Activated T-cell treated with anti-CD3 and anti-CD28 coated beads, Interleukin-2, amount 50 U/mL, for 4 hours (primary cell): ENCODE measurements at regions not wholly inside any gene's neighbourhood (a gene's known extent, or its start where the extent isn't known, plus 50 kb on each side); places are given as distances from the start of the nearest gene placed in this dataset.

Experiments
- ATAC-seq, 2 donors: fragments of 200-7000 bp; cut with Tn5 transposase; one replicate each; pipeline ENCODE4 v1.10.0; 2021
- DNase-seq: peaks from one replicate; pipeline ENCODE4 v3.0.0-alpha.2; 2020
- H3K27me3 Mint-ChIP-seq: one replicate; pipeline ENCODE4 v1.8.0; 2021; ENCODE audit warnings: low read depth, mixed read lengths
- H3K36me3 Mint-ChIP-seq: one replicate; pipeline ENCODE4 v1.8.0; 2022; ENCODE audit warnings: mixed read lengths; ENCODE audit not compliant: insufficient read depth
- H3K4me1 Mint-ChIP-seq: one replicate; pipeline ENCODE4 v1.8.0; 2021; ENCODE audit warnings: low read depth, mixed read lengths
- H3K4me3 Mint-ChIP-seq: one replicate; pipeline ENCODE4 v1.8.0; 2021; ENCODE audit warnings: mild to moderate bottlenecking, moderate library complexity, mixed read lengths
- H3K9me3 Mint-ChIP-seq: one replicate; pipeline ENCODE4 v1.8.0; 2021; ENCODE audit warnings: mixed read lengths

GRCh38 chr6:168962886-168963285 is 290.8 kb downstream of the THBS2 start:
- Mint-ChIP-seq H3K4me1 (no peaks in the 10 kb centered on the region), H3K36me3 (no peaks in the 10 kb centered on the region), H3K27me3 (peaks cover 11% of the 10 kb centered on the region), H3K9me3 (no peaks in the 10 kb centered on the region), H3K4me3 (no peak overlapping the region)
- ATAC-seq, result no peak
- DNase-seq, result no peak

DNA sequence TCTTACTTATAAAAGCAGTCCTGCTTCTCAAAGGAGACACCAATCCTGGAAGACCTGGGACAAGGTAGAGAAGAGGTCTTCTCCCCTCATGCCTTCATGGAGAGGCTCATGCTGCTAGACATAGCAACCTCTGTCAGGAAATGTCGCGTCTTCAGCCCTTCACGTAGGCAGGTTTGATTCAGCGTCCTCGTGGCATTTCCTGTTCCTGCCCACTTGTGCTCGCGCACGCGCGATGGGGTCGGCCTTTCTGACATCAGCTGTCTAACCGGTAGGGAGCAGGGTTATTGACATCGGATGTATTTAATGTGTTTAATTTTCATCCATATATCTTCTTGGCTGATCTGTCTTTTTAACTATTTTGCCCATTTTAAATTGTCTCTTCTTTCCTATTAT is 292.4 kb downstream of the THBS2 start:
- no peak for ATAC-seq
- H3K36me3 Mint-ChIP-seq, result no peaks in the 10 kb centered on the region
- DNase-seq, result no peak
- peaks cover 12% of the 10 kb centered on the region for H3K27me3 Mint-ChIP-seq
- H3K9me3 Mint-ChIP-seq, result no peaks in the 10 kb centered on the region
- no peaks in the 10 kb centered on the region for H3K4me1 Mint-ChIP-seq
- no peak overlapping the region for H3K4me3 Mint-ChIP-seq

GRCh38 chr6:168960551-168961263 is 292.9 kb downstream of the THBS2 start:
- Mint-ChIP-seq H3K4me3 (no peak overlapping the region), H3K36me3 (no peaks in the 10 kb centered on the region), H3K4me1 (no peaks in the 10 kb centered on the region), H3K9me3 (no peaks in the 10 kb centered on the region), H3K27me3 (peaks cover 12% of the 10 kb centered on the region)
- no peak for ATAC-seq
- DNase-seq, result no peak

DNA sequence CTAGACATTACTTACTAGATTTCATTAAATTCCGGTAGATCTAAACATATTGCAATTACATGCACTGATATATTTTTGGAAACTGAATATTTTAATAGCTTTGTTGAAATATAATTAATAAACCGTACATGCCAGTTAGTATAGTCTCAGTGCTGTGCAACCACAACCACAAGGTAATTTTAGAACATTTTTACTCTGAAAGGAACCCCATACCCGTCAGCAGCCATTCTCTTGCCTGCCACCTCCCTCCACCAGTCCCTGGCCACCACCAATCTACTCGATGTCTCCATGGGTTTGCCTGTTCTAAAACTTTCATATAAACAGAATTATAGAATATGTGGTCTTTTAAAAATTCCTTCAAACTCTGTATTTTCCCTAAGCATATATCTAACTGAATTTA is 293.9 kb downstream of the THBS2 start:
- no peaks in the 10 kb centered on the region for H3K4me1 Mint-ChIP-seq
- H3K36me3 Mint-ChIP-seq, result no peaks in the 10 kb centered on the region
- H3K27me3 Mint-ChIP-seq, result peaks cover 12% of the 10 kb centered on the region
- no peak overlapping the region for H3K4me3 Mint-ChIP-seq
- ATAC-seq, result no peak
- no peak for DNase-seq
- H3K9me3 Mint-ChIP-seq, result no peaks in the 10 kb centered on the region

DNA sequence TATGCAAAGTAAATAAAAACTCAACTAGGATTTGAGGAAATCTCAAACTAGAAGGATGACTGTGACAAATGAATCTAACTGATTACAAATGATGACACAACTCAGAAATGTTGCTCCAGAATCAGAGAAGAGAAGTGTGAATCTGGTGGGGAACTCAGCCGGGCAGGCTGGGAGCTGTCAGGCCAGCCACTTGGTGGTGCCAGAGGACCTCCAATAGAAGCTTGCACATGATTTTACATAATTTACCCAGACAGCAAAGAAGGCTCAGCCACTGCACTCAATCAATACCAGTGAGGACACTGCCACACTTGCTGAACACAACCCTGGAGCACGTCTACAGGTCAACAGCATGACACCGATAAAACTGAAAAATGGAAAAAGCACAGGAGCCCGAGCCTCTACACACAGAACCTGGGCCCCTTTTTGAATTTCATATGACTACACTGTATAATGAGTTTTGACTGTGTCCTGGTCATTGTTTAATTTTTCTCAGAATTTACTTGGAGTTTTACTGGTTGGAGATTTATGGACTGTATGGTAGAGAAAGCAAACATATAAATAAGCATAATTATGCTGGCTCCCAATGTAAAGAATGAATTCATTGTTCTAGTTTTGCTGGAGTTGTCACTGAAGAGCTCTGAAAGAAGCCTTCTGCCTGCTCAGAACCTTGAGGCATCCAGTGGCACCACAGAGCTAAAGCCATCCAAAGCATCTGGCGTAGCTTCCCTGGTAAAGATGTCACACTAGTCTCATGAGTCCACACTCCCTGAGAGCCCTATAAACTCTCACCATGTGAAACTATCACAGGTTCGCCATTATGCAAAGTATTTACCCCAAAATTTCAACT is 296.5 kb downstream of the THBS2 start:
- peaks cover 8% of the 10 kb centered on the region for H3K27me3 Mint-ChIP-seq
- H3K4me3 Mint-ChIP-seq, result no peak overlapping the region
- DNase-seq (peak; percentile 21), ATAC-seq (peak; percentile 48 to 52)
- no peaks in the 10 kb centered on the region for H3K4me1 Mint-ChIP-seq
- H3K36me3 Mint-ChIP-seq, result no peaks in the 10 kb centered on the region
- H3K9me3 Mint-ChIP-seq, result no peaks in the 10 kb centered on the region

- ATAC-seq (no peak), DNase-seq (no peak)
- Mint-ChIP-seq H3K27me3 (peaks cover 8% of the 10 kb centered on the region), H3K9me3 (no peaks in the 10 kb centered on the region), H3K36me3 (no peaks in the 10 kb centered on the region), H3K4me1 (no peaks in the 10 kb centered on the region), H3K4me3 (no peak overlapping the region)
These were observed 297.4 kb downstream of the THBS2 start for GRCh38 chr6:168956141-168956838.

- H3K4me1 Mint-ChIP-seq, result no peaks in the 10 kb centered on the region
- no peaks in the 10 kb centered on the region for H3K9me3 Mint-ChIP-seq
- no peak for DNase-seq
- no peak overlapping the region for H3K4me3 Mint-ChIP-seq
- H3K27me3 Mint-ChIP-seq, result peaks cover 7% of the 10 kb centered on the region
- no peaks in the 10 kb centered on the region for H3K36me3 Mint-ChIP-seq
- ATAC-seq, result no peak
These were observed 300.2 kb downstream of the THBS2 start for GRCh38 chr6:168953461-168953860.

- Mint-ChIP-seq H3K4me3 (no peak overlapping the region), H3K36me3 (no peaks in the 10 kb centered on the region), H3K4me1 (no peaks in the 10 kb centered on the region), H3K27me3 (peaks cover 5% of the 10 kb centered on the region), H3K9me3 (no peaks in the 10 kb centered on the region)
- DNase-seq (no peak), ATAC-seq (no peak)
These were observed 302.4 kb downstream of the THBS2 start for GRCh38 chr6:168951217-168951616.

GRCh38 chr6:168950858-168951214 is 302.8 kb downstream of the THBS2 start:
- peaks cover 6% of the 10 kb centered on the region for H3K27me3 Mint-ChIP-seq
- no peaks in the 10 kb centered on the region for H3K9me3 Mint-ChIP-seq
- H3K36me3 Mint-ChIP-seq, result no peaks in the 10 kb centered on the region
- no peak for DNase-seq
- no peaks in the 10 kb centered on the region for H3K4me1 Mint-ChIP-seq
- no peak for ATAC-seq
- H3K4me3 Mint-ChIP-seq, result no peak overlapping the region

DNA sequence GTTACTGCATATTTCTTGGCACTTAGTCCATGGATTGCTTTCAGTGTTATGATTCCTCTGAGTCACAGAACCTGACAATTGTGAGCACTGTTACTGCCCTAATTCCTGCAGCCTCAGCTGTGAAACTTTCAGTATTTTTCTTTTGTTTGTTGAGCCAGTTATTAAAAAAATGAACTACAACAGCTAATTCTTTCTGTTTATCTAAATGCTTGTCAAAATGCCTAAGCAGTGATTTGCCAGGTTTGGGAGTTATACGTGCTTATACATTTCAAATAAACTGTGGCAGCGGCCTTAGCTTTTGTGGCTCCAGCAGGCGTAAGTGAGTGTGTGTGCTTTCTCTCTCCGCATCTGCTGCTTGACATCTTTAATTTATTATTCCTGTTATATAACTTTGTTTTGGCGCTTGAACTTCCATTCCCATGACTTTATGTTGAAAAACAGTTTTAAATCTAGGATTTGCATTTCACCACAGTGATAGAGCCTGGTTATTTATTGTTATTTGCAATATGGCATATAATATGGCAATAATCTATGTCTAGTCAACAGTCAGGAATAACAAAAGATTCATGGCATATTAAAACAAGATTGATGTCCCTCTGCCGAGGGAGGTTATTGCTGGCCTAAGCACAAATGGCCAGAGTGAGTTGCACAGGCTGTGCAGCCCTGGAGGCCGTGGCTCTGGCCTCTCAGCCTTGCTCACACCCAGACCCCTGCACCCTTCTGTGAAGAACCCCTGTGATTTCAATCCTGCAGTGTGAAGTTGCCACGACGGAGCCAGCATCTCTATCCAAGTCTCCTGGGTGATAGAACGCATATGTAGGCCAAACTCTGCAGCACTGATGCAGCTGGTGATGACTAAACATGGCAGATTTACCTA is 303.4 kb downstream of the THBS2 start:
- Mint-ChIP-seq H3K27me3 (peaks cover 6% of the 10 kb centered on the region), H3K4me3 (no peak overlapping the region), H3K36me3 (no peaks in the 10 kb centered on the region), H3K4me1 (no peaks in the 10 kb centered on the region), H3K9me3 (no peaks in the 10 kb centered on the region)
- no peak for DNase-seq
- no peak for ATAC-seq

GRCh38 chr6:168948990-168949531 is 304.6 kb downstream of the THBS2 start:
- ATAC-seq, result no peak
- Mint-ChIP-seq H3K36me3 (no peaks in the 10 kb centered on the region), H3K4me3 (no peak overlapping the region), H3K27me3 (peaks cover 6% of the 10 kb centered on the region), H3K9me3 (no peaks in the 10 kb centered on the region), H3K4me1 (no peaks in the 10 kb centered on the region)
- no peak for DNase-seq

- no peak for ATAC-seq
These were observed 305.6 kb downstream of the THBS2 start for GRCh38 chr6:168948002-168948401.

DNA sequence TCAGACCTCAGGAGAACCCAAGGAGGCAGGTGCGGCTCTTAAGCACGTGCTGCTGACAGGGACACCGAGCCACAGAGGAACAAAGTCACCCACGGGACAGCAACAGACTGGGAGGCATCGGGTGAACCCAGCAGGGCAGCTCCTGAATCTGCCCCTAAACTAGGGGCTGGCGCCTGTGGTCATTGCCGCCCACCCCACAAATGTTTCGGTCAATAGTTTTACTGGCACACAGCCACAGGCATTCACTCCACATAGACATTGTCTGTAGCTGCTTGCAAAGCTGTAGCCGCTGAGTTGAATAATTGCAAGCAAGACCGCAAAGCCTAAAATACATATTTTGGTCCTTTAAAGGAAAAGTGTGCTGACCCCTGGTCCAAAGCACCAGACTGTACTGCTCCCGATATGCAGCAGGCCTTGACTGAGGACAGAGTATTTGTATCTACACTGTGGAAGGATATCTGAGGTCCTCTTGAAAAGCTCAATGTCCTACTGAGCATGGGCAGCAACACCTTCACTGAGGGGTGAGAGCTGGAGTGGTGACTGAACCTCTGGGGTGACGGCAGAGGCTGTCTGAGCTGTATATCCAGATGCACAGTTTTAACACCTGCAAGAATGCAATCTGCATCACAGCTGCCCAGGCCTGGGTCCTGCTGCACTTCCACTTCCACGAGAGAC is 310.3 kb downstream of the THBS2 start:
- Mint-ChIP-seq H3K4me1 (no peaks in the 10 kb centered on the region), H3K36me3 (no peaks in the 10 kb centered on the region), H3K9me3 (no peaks in the 10 kb centered on the region), H3K4me3 (no peak overlapping the region), H3K27me3 (peaks cover 10% of the 10 kb centered on the region)
- ATAC-seq, result no peak
- no peak for DNase-seq

More at GRCh38 chr6:168948002-168948401, 305.6 kb downstream of the THBS2 start:
- DNase-seq, result no peak
- Mint-ChIP-seq H3K4me3 (no peak overlapping the region), H3K9me3 (no peaks in the 10 kb centered on the region), H3K36me3 (no peaks in the 10 kb centered on the region), H3K4me1 (no peaks in the 10 kb centered on the region), H3K27me3 (peaks cover 3% of the 10 kb centered on the region)
